Hepatocyte (in vitro differentiated cells): ENCODE measurements at regions not wholly inside any gene's neighbourhood (a gene's known extent, or its start where the extent isn't known, plus 50 kb on each side); places are given as distances from the start of the nearest gene placed in this dataset.

Experiments
- EZH2 ChIP-seq: fragments of 200-600 bp; sonication (generic); IDR thresholded peaks from 2 replicates; pipeline ENCODE4 v1.6.1; 2016; ENCODE audit warnings: antibody characterized with exemption, mild to moderate bottlenecking, borderline replicate concordance
- TF ChIP-seq, protein P1 (sequence below): fragments of 200-600 bp; sonication (generic); IDR thresholded peaks from 2 replicates; pipeline ENCODE4 v1.5.1; 2016; ENCODE audit warnings: antibody characterized with exemption, mild to moderate bottlenecking; ENCODE audit not compliant: poor library complexity

DNA sequence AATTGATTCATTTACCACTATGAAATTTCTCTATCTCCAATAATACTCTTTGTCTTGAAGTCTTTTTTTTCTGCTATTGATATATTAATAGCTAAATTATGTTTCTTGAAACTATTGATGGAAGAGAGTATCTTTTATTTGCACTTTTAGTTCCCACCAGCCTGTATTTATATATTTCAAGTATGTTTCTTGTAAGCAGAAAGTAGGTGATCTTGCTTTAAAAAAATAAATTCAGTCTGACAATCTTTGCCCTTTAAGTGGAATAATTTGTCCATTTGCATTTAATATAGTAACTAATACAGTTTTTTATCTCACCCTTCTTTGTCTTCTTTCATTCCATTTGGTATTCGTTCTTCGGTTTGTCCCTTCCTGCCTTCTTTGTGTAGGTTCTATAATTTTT lies 790.5 kb downstream of the MCTP2 start:
- TF ChIP-seq, protein P1, sequence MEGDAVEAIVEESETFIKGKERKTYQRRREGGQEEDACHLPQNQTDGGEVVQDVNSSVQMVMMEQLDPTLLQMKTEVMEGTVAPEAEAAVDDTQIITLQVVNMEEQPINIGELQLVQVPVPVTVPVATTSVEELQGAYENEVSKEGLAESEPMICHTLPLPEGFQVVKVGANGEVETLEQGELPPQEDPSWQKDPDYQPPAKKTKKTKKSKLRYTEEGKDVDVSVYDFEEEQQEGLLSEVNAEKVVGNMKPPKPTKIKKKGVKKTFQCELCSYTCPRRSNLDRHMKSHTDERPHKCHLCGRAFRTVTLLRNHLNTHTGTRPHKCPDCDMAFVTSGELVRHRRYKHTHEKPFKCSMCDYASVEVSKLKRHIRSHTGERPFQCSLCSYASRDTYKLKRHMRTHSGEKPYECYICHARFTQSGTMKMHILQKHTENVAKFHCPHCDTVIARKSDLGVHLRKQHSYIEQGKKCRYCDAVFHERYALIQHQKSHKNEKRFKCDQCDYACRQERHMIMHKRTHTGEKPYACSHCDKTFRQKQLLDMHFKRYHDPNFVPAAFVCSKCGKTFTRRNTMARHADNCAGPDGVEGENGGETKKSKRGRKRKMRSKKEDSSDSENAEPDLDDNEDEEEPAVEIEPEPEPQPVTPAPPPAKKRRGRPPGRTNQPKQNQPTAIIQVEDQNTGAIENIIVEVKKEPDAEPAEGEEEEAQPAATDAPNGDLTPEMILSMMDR: no peak
- no peak for TF ChIP-seq EZH2
